Left ventricle myocardium inferior (tissue), 1 donor: ENCODE measurements at regions not wholly inside any gene's neighbourhood (a gene's known extent, or its start where the extent isn't known, plus 50 kb on each side); places are given as distances from the start of the nearest gene placed in this dataset.
A peak's percentile ranks its signal among the peaks of the same experiment; 100 is the strongest.

Experiments used
- DNase-seq: peaks from one replicate; pipeline ENCODE4 v3.0.0-alpha.2; 2020
- H3K27ac ChIP-seq: fragments of 200-600 bp; replicated peaks from 2 replicates; pipeline ENCODE4 v1.8.0; 2021
- H3K27me3 ChIP-seq: fragments of 200-600 bp; 2 replicates; pipeline ENCODE4 v1.8.0; 2021; ENCODE audit warnings: low read depth
- H3K36me3 ChIP-seq: fragments of 200-600 bp; 2 replicates; pipeline ENCODE4 v1.8.0; 2021
- H3K4me1 ChIP-seq: fragments of 200-600 bp; 2 replicates; pipeline ENCODE4 v1.8.0; 2021
- H3K4me3 ChIP-seq: fragments of 200-600 bp; 2 replicates; pipeline ENCODE4 v1.8.0; 2021; ENCODE audit warnings: mild to moderate bottlenecking, moderate library complexity
- H3K9me3 ChIP-seq: fragments of 200-600 bp; replicated peaks from 2 replicates; pipeline ENCODE4 v1.8.0; 2021
- intact Hi-C: fragments of 100-400 bp; cut with micrococcal nuclease; formaldehyde crosslinking; loops from one replicate; pipeline ENCODE4 v1.11.0; 2022
- TF ChIP-seq, protein P1 (sequence below): fragments of 200-600 bp; IDR thresholded peaks from 2 replicates; pipeline ENCODE4 v1.8.0; 2021; ENCODE audit warnings: antibody characterized with exemption, mild to moderate bottlenecking, borderline replicate concordance
- donor health status: DM: no; HTN: yes; CAD: no; lungs with severe emphysema.

- H3K4me1 ChIP-seq: no peaks in the 10 kb centered on the region
- H3K36me3 ChIP-seq: no peaks in the 10 kb centered on the region
- H3K27me3 ChIP-seq: peaks cover 25% of the 10 kb centered on the region
- TF ChIP-seq, protein P1, sequence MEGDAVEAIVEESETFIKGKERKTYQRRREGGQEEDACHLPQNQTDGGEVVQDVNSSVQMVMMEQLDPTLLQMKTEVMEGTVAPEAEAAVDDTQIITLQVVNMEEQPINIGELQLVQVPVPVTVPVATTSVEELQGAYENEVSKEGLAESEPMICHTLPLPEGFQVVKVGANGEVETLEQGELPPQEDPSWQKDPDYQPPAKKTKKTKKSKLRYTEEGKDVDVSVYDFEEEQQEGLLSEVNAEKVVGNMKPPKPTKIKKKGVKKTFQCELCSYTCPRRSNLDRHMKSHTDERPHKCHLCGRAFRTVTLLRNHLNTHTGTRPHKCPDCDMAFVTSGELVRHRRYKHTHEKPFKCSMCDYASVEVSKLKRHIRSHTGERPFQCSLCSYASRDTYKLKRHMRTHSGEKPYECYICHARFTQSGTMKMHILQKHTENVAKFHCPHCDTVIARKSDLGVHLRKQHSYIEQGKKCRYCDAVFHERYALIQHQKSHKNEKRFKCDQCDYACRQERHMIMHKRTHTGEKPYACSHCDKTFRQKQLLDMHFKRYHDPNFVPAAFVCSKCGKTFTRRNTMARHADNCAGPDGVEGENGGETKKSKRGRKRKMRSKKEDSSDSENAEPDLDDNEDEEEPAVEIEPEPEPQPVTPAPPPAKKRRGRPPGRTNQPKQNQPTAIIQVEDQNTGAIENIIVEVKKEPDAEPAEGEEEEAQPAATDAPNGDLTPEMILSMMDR: no peak
- DNase-seq: no peak
- intact Hi-C loops: no loop called here
- no peak overlapping the region for H3K4me3 ChIP-seq
- H3K9me3 ChIP-seq: no peaks in the 10 kb centered on the region
- H3K27ac ChIP-seq: no peak overlapping the region
Measured at GRCh38 chr16:86632206-86632605, 53.9 kb downstream of the FOXL1 start.

GRCh38 chr16:86632944-86633343 lies 54.6 kb downstream of the FOXL1 start:
- Histone ChIP-seq H3K36me3 (no peaks in the 10 kb centered on the region), H3K27ac (no peak overlapping the region), H3K4me1 (no peaks in the 10 kb centered on the region), H3K4me3 (no peak overlapping the region), H3K27me3 (peaks cover 33% of the 10 kb centered on the region), H3K9me3 (no peaks in the 10 kb centered on the region)
- TF ChIP-seq, protein P1: no peak
- intact Hi-C loops: no loop called here
- no peak for DNase-seq

DNA sequence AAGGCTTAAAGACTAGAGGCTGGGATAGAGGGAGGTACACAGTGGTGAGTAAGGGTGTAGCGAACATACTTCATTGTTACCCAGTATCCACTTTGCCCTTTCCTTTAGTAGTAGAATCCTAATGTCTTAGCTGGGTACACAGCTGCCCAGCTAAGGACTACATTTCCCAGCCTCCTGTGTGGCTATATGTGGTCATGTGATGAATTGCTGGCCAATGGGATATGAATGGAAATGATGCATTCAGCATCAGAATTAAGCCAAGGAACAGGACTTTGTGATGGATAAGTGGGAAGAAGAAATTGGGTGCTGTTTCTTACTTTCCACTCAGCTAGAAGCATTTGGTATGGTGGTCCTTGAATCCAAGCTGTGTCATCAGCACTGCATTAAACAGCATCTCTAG lies 55.9 kb downstream of the FOXL1 start:
- Histone ChIP-seq H3K9me3 (no peaks in the 10 kb centered on the region), H3K36me3 (no peaks in the 10 kb centered on the region), H3K4me3 (no peak overlapping the region), H3K27ac (no peak overlapping the region), H3K4me1 (no peaks in the 10 kb centered on the region), H3K27me3 (peaks cover 45% of the 10 kb centered on the region)
- no peak for DNase-seq
- TF ChIP-seq, protein P1: no peak
- intact Hi-C loops: no loop called here

DNA sequence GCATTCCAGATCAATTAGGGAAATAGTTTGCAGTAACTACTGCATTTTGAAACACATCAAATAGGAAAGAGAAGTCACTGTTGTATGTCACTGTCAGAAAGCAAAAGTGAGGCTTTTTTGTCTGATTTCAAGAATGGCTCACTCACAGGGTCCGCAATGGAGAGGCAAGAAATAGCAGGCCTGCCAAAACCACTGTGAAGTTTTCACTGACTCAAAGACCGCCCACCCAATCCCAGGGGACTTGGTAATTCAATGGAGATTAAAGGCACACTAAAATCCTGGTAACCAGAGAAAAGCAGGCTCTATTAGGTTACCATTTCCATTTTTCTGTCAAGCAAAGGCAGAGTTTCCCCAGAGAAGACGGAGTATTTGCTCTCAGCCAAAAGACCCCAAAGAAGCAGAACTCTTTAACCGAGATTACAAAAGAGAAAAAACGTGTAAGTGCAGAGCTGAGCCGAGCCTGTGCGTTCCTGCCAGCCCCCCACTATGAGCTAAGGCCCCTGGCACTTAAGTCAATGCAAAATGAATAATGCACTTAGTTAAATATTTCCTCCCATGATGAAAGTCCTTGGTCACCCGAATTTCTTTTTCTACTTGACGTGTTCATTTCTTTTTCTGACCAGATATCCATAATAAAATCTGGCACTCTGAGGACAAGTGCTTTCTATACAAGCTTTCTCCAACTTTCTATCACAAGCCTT lies 57.0 kb downstream of the FOXL1 start:
- H3K27me3 ChIP-seq: peaks cover 50% of the 10 kb centered on the region
- intact Hi-C loops: no loop called here
- no peak for DNase-seq
- peak overlapping the region; percentile 28 for H3K27ac ChIP-seq
- H3K4me1 ChIP-seq: no peaks in the 10 kb centered on the region
- H3K36me3 ChIP-seq: no peaks in the 10 kb centered on the region
- H3K4me3 ChIP-seq: no peak overlapping the region
- no peaks in the 10 kb centered on the region for H3K9me3 ChIP-seq
- TF ChIP-seq, protein P1: no peak

DNA sequence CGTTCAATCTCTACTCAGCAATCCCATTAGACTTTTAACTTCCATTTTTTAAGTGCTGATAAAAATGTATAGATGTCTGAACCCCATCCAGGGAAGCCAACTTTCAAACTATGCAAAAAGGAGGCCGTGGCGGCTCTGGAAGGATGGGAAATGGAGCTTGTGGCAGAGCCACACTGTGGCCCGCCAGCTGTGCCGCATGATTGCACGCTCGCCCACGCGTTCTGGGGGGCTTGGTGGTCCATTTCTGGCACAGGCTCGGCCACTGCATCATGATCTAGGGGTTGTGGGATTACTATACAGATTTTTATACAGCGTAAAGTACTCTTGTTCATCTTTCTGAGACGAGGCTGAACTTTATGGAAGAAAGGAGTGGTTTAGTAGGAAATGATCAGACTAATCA lies 57.6 kb downstream of the FOXL1 start:
- Histone ChIP-seq H3K36me3 (no peaks in the 10 kb centered on the region), H3K9me3 (no peaks in the 10 kb centered on the region), H3K4me3 (no peak overlapping the region), H3K4me1 (no peaks in the 10 kb centered on the region), H3K27ac (no peak overlapping the region), H3K27me3 (peaks cover 54% of the 10 kb centered on the region)
- intact Hi-C loops: no loop called here
- no peak for DNase-seq
- TF ChIP-seq, protein P1: no peak
